HPDE6-E6E7 (cell line): ENCODE measurements at regions not wholly inside any gene's neighbourhood (a gene's known extent, or its start where the extent isn't known, plus 50 kb on each side); places are given as distances from the start of the nearest gene placed in this dataset.

Experiments used
- DNase-seq: peaks from one replicate; pipeline ENCODE4 v3.0.0; 2011; ENCODE audit warnings: missing footprints; ENCODE audit errors: extremely low spot score

DNA sequence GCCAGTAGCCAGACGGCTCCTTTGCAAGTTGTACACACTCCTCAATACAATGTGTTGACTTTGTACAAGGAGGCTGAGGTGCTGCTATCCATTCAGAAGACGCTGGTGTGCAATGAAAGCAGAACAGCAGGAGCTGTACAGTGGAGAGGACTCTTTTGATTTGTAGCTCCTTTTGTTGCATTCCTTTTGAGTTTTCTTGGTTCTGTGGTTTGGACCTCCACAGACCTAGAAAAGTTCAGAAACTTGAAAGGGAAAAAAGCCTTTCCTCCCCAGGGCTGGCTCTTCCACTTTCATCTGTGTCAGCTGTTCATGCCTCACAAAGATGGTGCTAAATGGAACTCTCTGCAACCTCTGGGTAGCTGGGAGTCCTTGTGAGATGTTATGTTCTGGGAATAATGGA is 117.4 kb downstream of the MAT2B start:
- DNase-seq = no peak

DNA sequence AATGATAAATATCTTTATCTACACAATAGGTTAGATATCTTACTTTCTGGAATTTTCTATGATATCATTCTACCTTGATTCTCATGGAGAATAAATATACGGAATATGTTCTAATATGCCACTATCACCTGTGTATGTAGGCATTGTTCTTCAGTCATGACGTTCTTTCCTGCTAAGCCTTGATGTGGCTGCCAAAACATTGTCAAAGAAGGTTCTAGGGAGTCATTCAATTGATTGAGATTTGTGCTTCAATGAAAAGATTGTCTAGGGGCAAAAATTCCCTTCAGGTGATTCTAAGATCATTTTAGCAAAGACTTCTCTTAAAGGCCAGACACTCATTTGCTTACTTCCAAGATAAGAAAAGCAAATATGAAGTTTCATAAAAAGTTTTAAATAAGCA is 118.1 kb downstream of the MAT2B start:
- no peak for DNase-seq

DNA sequence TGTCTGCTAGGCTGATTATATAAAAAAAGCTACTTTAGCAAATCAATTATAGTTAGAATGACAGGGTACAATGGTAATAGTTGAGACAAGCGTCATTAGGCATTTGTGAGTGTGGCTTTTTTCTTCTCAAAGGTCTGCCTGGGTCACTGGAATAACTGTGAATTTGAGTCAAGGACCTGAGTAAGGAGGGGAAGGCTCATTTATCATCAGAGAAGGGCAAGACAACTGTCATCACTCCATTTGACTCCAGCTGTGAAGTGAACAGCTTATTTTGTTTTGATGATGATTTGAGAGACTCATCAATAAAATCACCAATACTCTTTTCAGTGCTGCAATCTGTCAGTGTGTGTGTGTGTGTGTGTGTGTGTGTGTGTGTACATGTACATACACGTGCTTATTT is 118.6 kb downstream of the MAT2B start:
- DNase-seq = no peak

DNA sequence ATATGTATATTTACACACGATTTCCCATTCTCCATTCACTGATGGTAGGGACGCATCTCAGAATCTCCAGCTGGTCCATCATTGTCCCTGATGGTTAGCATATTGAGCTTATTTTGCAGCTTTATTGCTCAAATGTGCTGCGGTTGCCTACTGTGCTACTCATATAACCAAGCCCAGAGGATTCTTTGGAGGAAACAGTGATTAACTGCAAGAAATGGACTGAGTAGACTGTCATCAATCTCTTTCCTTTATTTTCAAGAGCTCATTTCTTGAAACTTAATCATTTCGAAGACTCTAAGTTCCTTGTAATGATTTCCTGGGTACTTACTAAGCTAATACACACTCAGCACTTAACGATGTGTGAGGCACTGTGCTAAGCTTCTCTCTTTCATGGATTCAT is 119.0 kb downstream of the MAT2B start:
- DNase-seq = no peak

DNA sequence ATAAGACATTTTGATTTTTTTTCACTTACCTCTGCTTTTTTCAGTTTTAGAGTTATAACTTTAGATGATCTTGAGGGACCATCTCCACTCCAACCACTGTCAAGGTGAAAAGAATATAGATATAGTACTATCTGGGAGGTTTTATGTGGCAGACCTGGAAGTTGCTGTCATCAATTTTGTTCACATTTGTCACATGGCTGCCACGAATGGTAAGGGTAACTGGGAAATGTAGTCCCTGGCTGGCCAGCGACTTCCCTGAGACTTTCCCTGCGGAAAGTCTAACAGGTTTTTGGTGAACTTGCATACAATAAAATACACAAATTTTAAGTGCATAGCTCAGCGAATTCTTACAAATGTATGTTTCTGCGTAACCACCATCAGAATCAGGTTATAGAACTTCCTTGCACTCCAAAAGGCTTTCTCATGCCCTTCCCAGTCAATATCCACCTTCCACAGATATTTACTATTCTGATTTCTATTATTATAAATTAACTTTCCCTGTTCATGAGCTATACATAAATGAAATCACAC is 121.5 kb downstream of the MAT2B start:
- DNase-seq = no peak

DNA sequence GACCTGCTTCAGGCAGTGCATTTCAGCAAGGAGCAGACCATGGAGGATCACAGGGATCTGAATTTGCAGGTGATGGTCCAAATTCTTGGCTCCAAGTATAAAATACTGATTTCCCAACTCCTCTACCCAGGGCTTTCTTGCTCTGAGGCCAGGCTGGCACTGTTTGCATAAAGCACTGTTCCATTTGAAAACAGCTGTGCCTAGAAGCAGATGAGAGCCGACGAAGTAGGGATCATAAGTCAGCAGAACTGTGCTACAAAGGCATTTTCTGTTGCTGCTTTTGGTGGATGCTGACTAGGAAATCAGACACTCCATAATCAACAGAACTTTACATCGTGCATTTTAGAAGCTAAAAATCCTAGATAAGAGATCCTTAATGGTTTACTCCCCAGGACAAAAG is 126.4 kb downstream of the MAT2B start:
- no peak for DNase-seq

DNA sequence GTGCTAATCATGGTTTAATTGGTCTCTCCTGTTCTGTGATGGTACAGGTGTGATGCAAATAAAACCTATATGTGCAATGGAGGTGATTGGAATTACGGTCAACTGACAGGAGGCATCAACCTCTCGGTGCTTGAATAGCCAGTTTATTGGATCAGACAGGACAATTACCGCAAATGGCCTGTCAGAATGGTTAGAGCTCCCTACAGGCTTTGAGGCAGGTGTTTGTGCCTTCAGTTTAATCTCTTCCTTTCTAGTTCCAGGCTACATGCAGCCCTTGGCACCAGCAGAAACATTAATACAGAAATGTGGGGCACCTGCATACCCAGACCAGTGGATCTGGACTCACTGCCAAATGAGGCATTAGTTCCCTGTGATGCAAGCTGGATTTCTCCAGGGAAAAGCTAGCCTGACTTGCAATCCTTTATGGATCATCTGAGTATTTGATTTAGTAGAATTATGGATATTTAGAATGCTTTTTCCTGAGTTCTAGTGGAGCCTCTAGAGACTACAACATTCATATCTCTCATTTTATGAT is 128.6 kb downstream of the MAT2B start:
- no peak for DNase-seq

DNA sequence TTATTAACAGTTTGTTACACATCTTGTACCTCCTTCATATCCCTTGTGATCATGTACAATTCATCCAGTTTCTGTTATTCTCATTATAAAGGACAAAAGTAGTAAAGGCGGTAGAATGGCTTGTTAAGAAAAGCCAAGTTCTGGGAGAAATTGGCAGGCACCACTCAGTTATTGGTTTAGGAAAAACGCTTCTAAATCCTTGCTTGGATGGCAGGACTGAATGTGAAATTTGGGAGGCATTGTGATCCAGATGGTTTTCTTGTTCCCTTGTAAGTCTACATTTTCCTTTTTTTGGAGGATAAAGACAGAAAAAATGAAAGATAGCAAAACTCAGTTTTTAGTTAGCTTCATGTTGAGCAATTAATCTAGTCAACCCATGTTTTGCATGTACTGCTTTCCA is 130.2 kb downstream of the MAT2B start:
- no peak for DNase-seq

DNA sequence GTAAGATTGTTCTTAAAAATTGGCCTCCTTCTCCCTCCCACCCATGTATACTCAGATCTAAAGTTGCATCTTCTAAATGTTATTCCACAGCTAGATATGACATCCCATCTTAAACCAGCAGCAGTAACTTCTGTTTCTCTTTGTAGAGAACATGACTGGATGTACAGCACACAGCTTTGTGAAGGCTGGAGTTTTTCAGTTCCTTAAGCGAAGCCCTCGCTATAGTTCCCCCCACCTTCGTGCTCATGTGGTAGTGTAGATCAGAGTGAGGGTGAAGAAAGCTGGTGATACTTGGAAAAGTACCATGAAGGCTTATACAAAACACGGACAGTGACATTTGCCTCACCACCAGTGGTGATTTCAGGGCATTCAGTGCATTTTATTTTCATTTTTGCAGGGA is 137.5 kb downstream of the MAT2B start:
- DNase-seq = no peak

DNA sequence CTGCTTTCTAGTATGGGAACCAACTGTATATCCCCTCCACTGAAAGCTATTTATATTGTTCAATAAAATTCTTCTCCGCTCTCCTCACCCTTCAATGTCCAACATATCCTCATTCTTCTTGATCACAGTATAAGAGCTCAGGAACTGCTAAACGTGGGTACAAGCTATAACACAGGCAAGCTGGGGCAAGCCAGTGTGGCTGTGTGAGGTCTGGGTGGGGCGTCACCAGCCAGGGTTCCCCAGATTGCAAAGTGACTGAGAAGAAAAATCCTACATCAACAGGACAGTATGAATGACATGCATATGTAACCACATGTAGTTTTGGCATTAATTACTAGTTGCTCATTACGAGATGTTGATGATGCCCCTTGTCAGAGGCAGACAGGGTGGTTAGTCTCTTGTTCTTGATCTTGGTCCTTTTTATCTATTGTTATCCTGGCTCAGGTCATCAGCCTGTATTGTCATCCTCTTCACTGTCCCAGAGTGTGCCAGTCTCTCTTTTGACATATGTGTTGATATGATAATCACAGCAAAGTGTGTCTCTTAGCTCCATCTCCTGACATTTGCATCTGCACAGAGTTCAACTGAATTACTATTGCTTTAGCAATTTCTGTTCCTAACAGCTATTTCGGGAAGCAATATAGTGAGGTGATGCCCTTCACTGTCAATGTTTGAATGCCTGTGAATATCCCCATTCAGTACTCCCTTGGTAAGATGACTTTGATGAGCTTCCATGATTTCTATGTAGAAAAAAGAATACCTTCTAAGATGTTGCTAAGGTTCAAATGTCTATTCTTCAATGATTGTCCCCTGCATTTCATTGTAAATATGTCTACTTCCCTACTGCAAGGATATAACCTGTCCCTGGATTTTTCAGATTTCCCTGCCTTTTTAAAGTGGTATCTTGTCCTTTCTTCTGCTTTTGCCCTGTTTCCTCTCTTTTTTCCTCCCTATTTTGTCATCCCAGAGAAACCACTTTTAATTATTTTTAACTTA is 140.3 kb downstream of the MAT2B start:
- no peak for DNase-seq

DNA sequence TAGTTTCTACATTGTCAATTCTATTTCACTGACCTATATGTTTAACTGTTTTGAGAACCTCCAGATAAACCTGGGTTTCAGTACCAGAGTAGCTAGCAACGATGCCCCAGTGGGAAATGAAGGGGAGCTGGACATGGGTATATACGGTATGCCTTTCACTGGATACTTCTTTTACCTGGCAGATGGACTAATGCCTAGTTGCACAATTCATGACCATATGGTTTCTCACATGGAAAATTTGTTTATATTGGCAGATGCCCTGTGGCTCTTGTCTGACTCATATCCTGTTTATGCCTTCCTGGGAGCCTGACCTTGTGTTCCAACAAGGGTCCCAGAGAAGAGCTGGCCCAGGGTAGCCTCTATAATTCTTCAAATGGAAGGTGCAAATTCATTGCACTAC is 144.1 kb downstream of the MAT2B start:
- peak; percentile 11 for DNase-seq

DNA sequence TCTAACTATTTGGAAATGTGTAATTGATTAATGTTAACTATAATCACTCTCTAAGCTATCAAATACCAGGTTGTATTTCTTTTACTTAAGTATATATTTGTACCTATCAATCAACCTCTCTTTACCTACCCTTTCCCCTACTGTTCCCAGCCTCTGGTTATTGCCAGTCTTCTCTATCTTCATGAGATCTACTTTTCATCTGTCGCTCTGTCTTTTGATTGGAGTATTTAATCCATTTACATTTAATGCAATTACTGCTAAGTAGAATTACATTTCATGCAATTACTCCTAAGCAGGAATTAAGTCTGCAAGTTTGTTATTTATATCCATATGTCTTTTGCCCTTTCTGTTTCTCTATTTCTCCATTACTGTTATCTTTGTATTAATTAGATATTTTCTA is 148.1 kb downstream of the MAT2B start:
- DNase-seq = no peak

DNA sequence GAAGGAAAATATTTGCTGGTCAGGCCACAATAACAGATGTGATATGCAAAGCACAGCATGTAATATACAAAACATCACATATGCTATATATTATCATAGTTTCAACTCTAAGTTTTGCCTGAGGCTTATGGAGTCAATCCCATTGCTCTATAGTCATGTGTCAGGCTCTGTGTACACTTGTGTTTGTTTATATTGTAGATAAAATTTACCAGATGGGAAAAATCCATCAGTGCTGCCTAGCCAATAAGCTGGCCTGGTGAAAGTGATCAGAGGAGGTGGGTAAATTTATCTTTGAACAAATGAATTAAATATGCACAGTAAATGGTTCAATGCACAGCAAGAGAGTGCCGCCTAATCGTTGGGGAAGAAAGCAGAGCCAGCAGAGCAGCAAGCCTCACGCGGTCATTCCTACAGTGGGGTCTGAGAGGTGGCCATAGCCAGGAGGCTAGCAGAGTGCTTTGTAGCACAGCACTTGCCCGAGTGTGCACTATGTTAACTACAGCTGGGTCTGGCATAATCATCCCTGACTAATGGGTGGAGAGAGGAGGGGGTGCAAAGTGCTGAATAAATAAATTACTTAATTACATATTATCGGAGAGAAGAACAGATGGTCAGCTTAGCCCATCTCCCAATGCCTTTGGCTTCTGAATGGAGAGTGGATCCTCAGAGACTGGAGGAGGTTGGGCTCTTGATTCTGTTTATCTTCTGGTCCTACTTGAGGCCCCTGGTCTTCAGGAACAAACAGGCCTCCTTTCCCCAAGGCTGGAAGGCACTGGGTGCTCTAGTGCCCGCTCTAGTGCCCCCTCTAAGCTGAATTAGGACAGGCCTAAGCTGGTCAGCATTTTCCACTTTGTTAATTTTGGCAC is 153.5 kb downstream of the MAT2B start:
- no peak for DNase-seq

DNA sequence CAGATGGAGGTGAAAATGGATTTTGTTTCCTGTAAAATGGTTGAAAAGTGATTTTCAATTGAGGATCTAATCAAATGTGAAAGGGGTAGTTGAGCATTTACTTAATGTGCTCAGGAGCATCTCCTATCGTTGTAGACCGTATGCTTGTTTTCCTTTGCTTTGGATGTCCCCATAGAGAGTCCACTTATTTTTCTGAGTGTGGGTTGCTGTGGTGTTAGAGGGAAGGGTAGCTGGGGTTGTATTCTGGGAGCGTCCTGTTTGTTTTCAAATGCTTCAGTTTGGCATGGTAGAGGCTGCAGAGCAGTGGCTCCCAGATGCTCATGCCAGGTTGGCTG is 154.1 kb downstream of the MAT2B start:
- DNase-seq = no peak

DNA sequence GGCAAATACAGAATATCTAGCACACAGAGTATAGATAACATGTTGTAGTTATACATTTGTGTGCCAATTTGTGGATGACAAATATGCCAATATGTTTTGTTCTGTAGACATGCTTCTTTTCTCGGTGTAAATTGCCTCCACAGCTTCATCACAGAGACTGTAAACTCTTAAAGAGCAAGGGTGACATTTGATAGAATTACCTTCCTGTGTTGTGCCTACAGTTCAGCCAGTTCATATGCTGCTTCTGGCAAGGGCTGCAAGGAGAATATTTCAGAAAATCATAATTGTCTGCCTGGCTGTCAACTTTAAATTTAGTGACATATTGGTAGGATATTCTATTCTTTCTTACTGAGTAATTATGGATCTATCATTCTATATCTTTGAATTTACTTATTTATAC is 155.1 kb downstream of the MAT2B start:
- DNase-seq = no peak

DNA sequence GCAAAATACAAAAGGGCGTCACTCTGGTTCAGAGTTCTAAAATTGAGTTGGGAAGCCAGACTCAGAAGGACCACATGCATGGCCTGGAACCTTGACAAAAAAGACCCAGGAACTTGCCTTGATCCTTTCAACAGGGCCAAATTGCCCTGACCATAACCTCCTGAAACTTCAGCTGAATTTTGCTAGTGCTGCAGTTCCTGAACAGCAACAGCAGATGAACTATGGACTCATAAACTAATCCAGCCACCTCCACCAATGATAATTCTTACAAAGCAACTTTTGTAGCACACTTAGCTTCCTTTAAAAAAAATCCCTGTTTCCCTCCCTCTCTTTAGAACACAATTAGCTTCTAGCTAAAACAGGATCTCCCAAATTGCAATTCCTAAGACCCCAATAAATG is 155.9 kb downstream of the MAT2B start:
- DNase-seq = no peak

DNA sequence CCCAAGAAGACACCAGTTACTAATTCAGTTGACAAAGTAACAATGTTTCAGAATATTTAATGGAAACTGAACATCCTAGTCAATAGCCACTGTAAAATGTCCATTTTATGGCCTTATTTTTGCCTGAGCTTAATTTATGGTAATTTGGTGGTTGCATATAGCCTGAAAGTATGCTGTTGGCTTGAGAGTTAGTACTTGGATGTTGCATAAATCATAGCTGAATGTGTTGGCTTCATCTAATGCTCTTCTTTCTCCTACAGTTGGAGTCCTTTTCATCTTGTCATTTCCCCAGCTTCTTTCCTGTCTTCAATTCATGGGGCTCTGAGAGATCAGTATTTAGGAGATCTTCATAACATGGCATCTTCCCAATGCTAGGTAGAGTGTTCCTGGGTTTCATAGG is 164.6 kb downstream of the MAT2B start:
- no peak for DNase-seq

DNA sequence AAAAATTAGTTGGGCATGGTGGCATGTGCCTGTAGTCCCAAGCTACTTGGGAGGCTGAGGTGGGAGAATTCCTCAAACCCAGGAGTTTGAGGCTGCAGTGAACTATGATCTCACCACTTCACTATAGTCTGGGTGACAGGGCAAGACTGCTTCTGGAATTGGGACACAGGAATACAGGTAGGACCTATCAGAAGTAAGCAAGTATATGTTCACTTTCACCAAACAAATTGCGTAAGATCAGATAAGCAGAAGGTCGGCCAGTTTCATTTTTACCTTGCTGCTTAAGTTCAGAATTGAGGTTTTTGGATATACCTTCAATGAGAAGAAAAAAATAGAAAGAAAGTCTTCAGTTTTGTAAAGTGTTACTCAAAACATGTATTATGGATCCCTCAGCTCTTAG is 171.7 kb downstream of the MAT2B start:
- no peak for DNase-seq

DNA sequence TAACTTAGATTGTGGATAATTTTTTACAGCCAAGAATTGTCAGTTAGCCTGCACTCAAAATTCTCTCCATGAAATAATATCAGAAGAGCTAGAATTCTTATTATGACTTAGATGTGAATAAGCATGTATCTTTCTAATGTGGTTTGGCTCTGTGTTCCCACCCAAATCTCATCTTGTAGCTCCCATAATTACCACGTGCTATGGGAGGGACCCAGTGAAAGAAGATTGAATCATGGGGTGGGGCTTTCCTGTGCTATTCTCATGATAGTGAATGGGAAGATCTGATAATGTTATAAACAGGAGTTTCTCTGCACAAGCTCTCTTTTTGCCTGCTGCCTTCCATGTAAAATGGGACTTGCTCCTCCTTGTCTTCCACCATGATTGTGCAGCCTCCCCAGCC is 176.8 kb downstream of the MAT2B start:
- DNase-seq = no peak

DNA sequence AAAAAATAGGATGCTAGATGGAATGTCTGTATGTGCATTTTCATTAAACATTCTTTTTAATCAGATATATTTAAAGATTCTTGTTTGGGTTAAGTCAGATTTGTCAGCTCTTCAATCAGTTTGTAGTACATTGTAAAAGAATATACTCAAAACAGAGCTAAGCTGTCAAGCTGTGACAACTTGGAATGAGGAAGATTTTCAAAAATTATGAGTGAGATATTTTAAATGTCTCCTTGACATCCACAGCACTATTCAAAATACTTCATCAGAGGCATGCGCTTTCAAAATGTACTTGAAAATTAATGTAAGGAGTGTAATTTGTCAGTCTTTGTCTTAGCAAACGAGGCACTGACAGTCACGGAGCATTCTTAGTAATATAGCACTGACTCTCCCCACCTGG is 182.0 kb downstream of the MAT2B start:
- DNase-seq = no peak

DNA sequence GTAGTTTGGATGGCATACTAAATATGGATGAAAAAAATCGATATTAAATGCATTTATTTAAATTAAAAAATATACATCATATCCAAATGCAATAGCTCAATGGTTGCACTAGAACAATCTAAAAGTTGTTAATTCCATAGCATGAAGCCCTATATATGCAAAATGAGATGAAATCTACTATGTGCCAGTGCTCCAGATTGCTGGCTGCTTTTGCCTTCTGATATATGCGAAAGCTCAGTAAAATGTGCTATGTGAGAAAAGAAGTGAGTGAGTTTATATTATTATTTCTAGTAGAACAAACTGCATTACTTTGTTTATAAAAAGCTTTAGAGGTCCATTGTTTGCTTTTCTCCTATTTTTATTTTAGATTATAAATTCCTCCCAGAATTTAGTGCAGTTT is 186.7 kb downstream of the MAT2B start:
- no peak for DNase-seq

DNA sequence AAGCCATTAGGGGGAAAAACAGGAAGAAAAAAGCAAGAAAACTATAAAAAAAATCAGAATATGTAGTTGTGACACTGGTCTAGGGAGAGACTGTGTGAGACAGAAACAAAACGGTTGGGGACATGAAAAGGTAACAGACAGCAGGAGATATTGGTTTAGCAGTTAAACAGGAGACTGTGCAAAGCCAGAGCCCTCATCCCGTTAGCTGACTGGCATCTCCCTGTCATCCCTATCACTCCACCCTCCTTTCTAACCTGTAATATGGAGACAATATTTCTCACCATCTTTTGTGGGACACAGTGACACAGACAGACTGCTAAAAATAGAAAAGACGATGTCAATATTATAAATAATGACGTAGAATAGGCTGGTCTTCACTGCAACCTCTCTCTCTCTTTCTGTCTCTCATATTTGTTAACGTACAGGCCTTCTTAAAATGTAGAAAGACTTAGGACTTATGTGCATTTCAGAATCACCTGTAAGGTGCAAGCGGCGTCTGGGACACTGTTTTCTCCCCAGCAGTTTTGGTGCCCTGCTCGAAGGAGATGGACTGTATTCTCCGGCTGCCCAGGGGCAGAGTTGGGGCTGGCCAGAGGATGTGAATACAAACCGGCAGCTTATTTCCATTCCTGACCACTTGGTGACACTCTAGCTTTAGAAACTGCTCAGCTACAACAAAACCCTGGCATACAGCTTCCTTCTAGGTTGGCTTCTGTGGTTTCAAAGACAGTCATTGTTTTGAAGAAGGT is 190.6 kb downstream of the MAT2B start:
- peak; percentile 54 for DNase-seq
